ENCODE measurements at regions not wholly inside any gene's neighbourhood (a gene's known extent, or its start where the extent isn't known, plus 50 kb on each side); places are given as distances from the start of the nearest gene placed in this dataset.
"Not testable (repeated sequence)": the region's sequence is repeated elsewhere in the genome, so short reads cannot be mapped to it uniquely, and the experiment has no call there.

DNA sequence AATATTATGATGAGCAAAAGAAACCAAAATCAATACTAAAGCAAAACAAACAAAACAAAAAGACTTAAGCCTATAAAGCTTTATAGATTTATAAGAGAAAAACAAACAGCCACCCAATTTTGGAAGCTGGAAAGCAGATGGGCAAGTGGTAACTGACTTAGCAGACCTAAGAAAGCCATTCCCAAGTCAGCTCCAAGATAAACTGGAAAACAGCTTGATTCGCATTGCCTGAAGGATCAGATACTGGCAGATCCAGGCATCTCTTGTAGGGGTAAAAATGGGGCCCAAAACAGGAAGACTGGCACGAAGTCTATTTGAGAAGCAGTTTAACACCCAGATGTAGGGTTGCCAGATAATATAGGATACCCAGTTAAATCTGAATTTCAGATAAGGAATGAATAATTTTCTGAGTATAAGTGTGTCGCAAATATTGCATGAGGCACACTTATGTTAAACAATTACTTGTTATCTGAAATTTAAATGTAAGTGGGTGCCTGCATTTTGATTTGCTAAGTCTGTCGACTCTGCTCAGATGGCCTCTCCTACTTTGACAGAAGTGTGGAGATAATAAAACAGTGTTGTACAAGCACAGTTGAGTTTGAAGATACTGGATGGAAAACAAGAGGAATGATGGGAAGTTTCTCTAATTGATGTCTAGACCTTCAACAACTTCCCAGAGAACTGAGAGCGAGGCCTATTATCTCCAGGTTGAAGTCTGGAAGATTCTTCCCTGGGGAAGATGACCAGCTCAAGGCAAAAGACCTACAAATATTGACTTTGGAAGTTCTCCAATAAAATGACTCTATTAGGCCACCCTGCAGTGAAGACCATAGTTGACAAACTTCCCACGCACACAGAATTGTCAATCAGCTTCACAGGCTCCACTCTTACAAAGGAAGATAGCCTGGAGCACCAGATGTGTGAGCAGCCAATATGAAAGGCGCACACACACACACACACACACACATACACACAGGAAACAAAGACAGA lies 113.4 kb downstream of the FAM50B start:
- DNase-seq = no peak

- DNase-seq = no peak
These were observed 114.3 kb downstream of the FAM50B start for GRCh38 chr6:3963426-3963825.

DNA sequence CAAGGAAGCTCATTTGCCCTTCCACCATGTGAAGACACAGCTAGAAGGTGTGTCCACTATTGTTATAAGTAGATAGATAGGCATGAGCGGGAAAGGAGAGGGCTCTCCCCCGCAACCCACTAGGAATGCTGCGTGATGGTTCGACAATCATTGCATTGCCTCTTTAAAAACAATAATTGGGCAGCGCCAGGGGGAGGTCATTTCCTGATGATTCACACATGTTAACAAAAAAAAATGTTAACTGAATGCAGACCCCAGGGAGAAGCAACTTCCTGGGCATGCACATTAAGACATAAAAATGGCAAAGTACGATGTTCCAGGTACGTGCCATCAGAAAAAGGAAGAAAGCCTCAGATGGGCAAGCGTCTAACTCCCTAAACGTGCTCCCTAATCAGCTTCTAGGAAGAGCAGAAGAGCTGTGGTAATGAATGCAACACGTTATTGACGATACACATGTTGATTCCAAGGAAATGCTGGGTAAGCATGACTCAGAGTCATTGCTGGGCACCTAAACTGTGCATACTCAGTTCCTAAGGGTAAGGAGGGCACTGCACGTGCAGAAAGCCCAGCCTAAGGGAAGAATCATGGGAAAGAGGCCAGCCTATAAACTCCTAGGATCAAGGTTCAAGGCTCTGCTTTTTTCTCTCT lies 113.7 kb downstream of the FAM217A start:
- no peak for DNase-seq

DNA sequence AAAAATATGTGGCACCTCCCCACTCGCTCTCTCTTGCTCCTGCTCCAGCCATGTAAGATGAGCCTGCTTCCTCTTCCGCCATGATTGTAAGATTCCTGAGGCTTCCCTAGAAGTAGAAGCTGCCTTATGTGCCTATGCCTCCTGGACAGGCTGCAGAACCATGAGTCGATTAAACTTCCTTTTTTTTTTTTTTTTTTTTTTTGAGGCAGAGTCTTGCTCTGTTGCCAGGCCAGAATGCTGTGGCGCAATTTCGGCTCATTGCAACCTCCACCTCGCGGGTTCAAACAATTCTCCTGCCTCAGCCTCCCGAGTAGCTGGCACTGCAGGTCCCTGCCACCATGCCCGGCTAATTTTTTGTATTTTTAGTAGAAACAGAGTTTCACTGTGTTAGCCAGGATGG lies 112.5 kb downstream of the FAM217A start:
- no peak for DNase-seq

- DNase-seq = no peak
These were observed 108.8 kb downstream of the FAM217A start for GRCh38 chr6:3970097-3970496.

GRCh38 chr6:3973152-3973551 lies 105.8 kb downstream of the FAM217A start:
- DNase-seq = not testable (repeated sequence)

- DNase-seq = peak; percentile 64
These were observed 100.8 kb downstream of the FAM217A start for GRCh38 chr6:3977875-3978711.

DNA sequence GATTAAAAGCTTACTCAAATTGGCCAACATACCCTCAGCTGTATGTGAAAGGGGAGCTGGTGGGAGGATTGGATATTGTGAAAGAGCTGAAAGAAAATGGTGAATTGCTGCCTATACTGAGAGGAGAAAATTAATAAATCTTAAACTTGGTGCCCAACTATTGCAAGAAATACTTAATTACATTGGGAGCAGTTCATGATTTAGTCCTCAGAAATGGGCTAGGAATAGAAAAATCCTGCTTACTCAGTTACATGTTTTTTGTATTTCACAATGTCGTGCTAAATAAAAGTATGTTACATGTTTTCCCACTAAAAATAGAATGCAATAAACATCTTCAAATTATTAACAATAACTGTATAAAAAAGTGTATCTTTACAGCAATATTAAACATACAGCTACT lies 100.0 kb downstream of the FAM217A start:
- DNase-seq = not testable (repeated sequence)

GRCh38 chr6:3981917-3982316 lies 97.0 kb downstream of the FAM217A start:
- DNase-seq = no peak

DNA sequence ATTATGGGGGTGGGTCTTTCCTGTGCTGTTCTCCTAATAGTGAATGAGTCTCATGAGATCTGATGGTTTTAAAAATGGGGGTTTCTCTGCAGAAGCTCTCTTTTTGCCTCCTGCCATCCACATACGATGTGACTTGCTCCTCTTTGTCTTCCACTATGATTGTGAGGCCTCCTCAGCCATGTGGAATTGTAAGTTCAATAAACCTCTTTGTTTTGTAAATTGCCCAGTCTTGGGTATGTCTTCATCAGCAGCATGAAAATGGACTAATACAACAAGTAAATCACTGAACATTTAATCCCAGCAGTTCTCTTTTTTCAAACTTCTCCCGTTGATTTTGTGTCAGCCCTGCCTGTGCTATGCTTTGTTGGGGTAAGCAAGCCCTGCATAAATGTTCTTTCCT lies 95.2 kb downstream of the FAM217A start:
- no peak for DNase-seq

GRCh38 chr6:3984494-3984893 lies 94.4 kb downstream of the FAM217A start:
- no peak for DNase-seq

GRCh38 chr6:3986241-3986640 lies 92.7 kb downstream of the FAM217A start:
- no peak for DNase-seq

- DNase-seq = no peak
These were observed 91.9 kb downstream of the FAM217A start for GRCh38 chr6:3987053-3987452.

- no peak for DNase-seq
These were observed 91.4 kb downstream of the FAM217A start for GRCh38 chr6:3987576-3987975.

DNA sequence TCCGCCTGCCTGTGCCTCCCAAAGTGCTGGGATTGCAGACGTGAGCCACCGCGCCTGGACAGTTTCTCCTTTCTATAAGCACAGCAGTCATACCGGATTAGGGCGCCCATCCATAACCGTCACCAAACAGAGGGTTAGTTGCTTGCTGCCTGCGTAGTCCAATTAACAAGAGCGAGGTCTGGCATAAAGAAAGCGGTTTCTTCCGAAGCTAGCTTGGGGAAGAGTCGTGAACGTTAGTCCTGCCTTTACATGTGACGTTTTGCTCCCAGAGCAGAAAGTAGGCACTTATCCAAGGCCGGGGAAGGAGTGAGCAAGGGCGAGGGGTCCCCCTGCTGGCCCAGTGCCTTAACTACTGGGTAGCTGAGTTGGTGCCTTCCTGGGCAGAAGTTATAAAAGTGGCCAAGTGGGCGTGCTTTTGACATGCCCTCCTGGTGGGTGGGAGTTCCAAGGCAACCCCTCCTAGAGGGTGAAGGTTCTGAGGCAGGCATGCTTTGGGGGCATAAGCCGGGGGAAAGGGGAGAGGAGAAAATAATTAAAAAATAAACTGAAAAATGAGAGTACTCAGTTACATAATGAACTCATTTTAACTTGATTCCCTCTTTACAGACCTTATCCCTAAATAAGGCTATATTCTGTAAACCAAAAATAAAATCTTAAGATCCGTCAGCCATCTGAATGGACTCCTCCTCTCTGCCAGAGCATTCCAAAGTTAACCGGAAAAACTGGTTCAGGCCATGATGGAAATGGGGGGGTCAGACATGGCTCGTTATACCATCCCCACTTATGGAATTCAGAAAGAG lies 88.0 kb downstream of the FAM217A start:
- peak; percentile 74 for DNase-seq

- DNase-seq = no peak
These were observed 87.0 kb downstream of the FAM217A start for GRCh38 chr6:3991941-3992340.

DNA sequence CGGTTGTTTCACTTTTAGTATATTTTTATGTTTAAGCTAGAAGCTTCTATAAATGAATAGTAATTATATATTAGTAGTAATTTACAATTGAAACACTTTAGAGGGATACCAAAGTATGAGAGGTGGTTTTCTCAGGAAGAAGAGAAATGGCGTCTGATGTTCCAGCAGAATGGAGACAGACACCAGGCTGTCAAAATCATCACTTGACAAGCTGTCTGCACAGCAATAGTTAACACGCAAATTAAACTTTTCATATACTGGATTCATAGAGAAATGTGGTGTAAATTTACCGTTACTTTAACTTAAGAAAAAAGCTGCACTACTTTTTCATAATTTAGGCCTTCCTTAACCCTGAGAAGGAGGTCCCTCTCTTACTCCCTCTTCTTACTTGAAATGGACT lies 82.6 kb downstream of the FAM217A start:
- no peak for DNase-seq

- no peak for DNase-seq
These were observed 81.7 kb downstream of the FAM217A start for GRCh38 chr6:3997177-3997770.

- no peak for DNase-seq
These were observed 78.9 kb downstream of the FAM217A start for GRCh38 chr6:3999800-4000661.

- peak; percentile 26 for DNase-seq
These were observed 74.7 kb downstream of the FAM217A start for GRCh38 chr6:4004249-4004648.

Measured in activated CD4-positive, alpha-beta T cell treated with anti-CD3 and anti-CD28 coated beads, Interleukin-10, Interleukin-2, amounts not matched to agents 100 ng/mL and 50 ng/mL, durations not matched to agents 16 hours and 8 hours (primary cell).